ENCODE measurements at regions not wholly inside any gene's neighbourhood (a gene's known extent, or its start where the extent isn't known, plus 50 kb on each side); places are given as distances from the start of the nearest gene placed in this dataset.

GRCh38 chr9:110099236-110100095, 108.5 kb downstream of the C9orf152 start:
- H2AFZ ChIP-seq (ENCODE audit: low read length): no peak overlapping the region
- peaks cover 50% of the 10 kb centered on the region for H4K20me1 ChIP-seq (ENCODE audit: insufficient read depth, low read length)
- H3K27me3 ChIP-seq (ENCODE audit: insufficient read depth, low read length): no peaks in the 10 kb centered on the region
- peak overlapping the region; percentile 79 for H3K27ac ChIP-seq (ENCODE audit: low read depth, low read length)
- H3K4me3 ChIP-seq (ENCODE audit: insufficient read depth, low read length): no peak overlapping the region
- no peaks in the 10 kb centered on the region for H3K9me3 ChIP-seq (ENCODE audit: low read depth, low read length)
- H3K79me2 ChIP-seq (ENCODE audit: insufficient read depth, low read length): peaks cover 88% of the 10 kb centered on the region
- peaks cover 12% of the 10 kb centered on the region for H3K36me3 ChIP-seq (ENCODE audit: insufficient read depth, low read length)
- peaks cover 62% of the 10 kb centered on the region for H3K4me1 ChIP-seq (ENCODE audit: insufficient read depth, low read length)
- no peak for TF ChIP-seq CTCF (IDR thresholded peaks at IDR 0.05; ENCODE audit: extremely low read depth, low read depth, low read length)
- H3K4me2 ChIP-seq (ENCODE audit: insufficient read depth, low read length): peak overlapping the region; percentile 32
- peak; percentile 62 for DNase-seq (ENCODE audit: insufficient read length, low spot score, missing footprints)

GRCh38 chr9:110101531-110102161, 106.3 kb downstream of the C9orf152 start:
- Histone ChIP-seq H3K27me3 (ENCODE audit: insufficient read depth, low read length) (no peaks in the 10 kb centered on the region), H4K20me1 (ENCODE audit: insufficient read depth, low read length) (peaks cover 54% of the 10 kb centered on the region), H3K79me2 (ENCODE audit: insufficient read depth, low read length) (peaks cover 88% of the 10 kb centered on the region), H3K36me3 (ENCODE audit: insufficient read depth, low read length) (peaks cover 17% of the 10 kb centered on the region), H3K4me1 (ENCODE audit: insufficient read depth, low read length) (peaks cover 59% of the 10 kb centered on the region), H3K4me3 (ENCODE audit: insufficient read depth, low read length) (no peak overlapping the region), H3K9me3 (ENCODE audit: low read depth, low read length) (no peaks in the 10 kb centered on the region), H3K27ac (ENCODE audit: low read depth, low read length) (peak overlapping the region; percentile 23), H2AFZ (ENCODE audit: low read length) (no peak overlapping the region), H3K4me2 (ENCODE audit: insufficient read depth, low read length) (no peak overlapping the region)
- DNase-seq (ENCODE audit: insufficient read length, low spot score, missing footprints): no peak
- TF ChIP-seq CTCF (IDR thresholded peaks at IDR 0.05; ENCODE audit: extremely low read depth, low read depth, low read length): no peak

GRCh38 chr9:110103257-110103656, 104.7 kb downstream of the C9orf152 start:
- Histone ChIP-seq H3K4me1 (ENCODE audit: insufficient read depth, low read length) (peaks cover 57% of the 10 kb centered on the region), H3K9me3 (ENCODE audit: low read depth, low read length) (no peaks in the 10 kb centered on the region), H4K20me1 (ENCODE audit: insufficient read depth, low read length) (peaks cover 58% of the 10 kb centered on the region), H3K4me3 (ENCODE audit: insufficient read depth, low read length) (no peak overlapping the region), H3K36me3 (ENCODE audit: insufficient read depth, low read length) (peaks cover 17% of the 10 kb centered on the region), H3K79me2 (ENCODE audit: insufficient read depth, low read length) (peaks cover 99% of the 10 kb centered on the region), H2AFZ (ENCODE audit: low read length) (no peak overlapping the region), H3K27ac (ENCODE audit: low read depth, low read length) (peak overlapping the region; percentile 88), H3K4me2 (ENCODE audit: insufficient read depth, low read length) (no peak overlapping the region), H3K27me3 (ENCODE audit: insufficient read depth, low read length) (no peaks in the 10 kb centered on the region)
- DNase-seq (ENCODE audit: insufficient read length, low spot score, missing footprints): no peak
- no peak for TF ChIP-seq CTCF (IDR thresholded peaks at IDR 0.05; ENCODE audit: extremely low read depth, low read depth, low read length)

- Histone ChIP-seq H3K4me2 (ENCODE audit: insufficient read depth, low read length) (peak overlapping the region; percentile 29), H3K4me3 (ENCODE audit: insufficient read depth, low read length) (no peak overlapping the region), H3K9me3 (ENCODE audit: low read depth, low read length) (no peaks in the 10 kb centered on the region), H3K79me2 (ENCODE audit: insufficient read depth, low read length) (peaks cover 99% of the 10 kb centered on the region), H2AFZ (ENCODE audit: low read length) (no peak overlapping the region), H3K27me3 (ENCODE audit: insufficient read depth, low read length) (no peaks in the 10 kb centered on the region), H3K4me1 (ENCODE audit: insufficient read depth, low read length) (peaks cover 47% of the 10 kb centered on the region), H3K27ac (ENCODE audit: low read depth, low read length) (peak overlapping the region; percentile 88), H4K20me1 (ENCODE audit: insufficient read depth, low read length) (peaks cover 54% of the 10 kb centered on the region), H3K36me3 (ENCODE audit: insufficient read depth, low read length) (peaks cover 17% of the 10 kb centered on the region)
- TF ChIP-seq CTCF (IDR thresholded peaks at IDR 0.05; ENCODE audit: extremely low read depth, low read depth, low read length): no peak
- peak; percentile 58 for DNase-seq (ENCODE audit: insufficient read length, low spot score, missing footprints)
Observed at GRCh38 chr9:110104261-110104809, 103.6 kb downstream of the C9orf152 start.
